SU-DHL-6 (cell line): ENCODE measurements at regions not wholly inside any gene's neighbourhood (a gene's known extent, or its start where the extent isn't known, plus 50 kb on each side); places are given as distances from the start of the nearest gene placed in this dataset.

Source experiments
- EZH2phosphoT487 ChIP-seq: fragments of 200-600 bp; sonication (generic), shearing (Covaris generic); conservative IDR thresholded peaks from 2 replicates; pipeline ENCODE4 v1.6.1; 2018; ENCODE audit warnings: mild to moderate bottlenecking, antibody characterized with exemption, low read length, moderate library complexity, mixed read lengths
- TF ChIP-seq, protein P1 (sequence below): fragments of 200-600 bp; sonication (generic); IDR thresholded peaks from one replicate; pipeline ENCODE4 v1.5.1; 2017; ENCODE audit warnings: antibody characterized with exemption, mild to moderate bottlenecking, low read length, moderate library complexity; ENCODE audit not compliant: insufficient read depth, poor library complexity, severe bottlenecking

DNA sequence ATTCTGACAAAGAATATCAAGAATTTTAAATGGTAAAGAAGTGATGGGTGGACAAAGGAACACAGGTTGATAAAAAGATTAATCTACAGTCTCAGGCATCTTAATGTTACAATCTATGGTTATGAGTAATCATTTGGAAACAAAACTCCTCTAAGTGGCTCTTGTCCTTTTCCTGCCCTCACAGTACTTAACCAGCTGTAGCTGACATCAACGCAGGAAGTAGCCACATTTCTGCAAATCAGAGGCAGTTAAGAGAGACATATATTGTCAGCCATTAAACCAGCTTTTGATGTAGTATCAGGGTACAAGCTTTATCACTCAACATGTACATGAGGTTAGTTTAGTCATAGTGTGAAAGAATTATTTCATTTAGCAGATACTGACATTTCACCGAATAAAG lies 244.6 kb downstream of the NR4A2 start:
- TF ChIP-seq, protein P1, sequence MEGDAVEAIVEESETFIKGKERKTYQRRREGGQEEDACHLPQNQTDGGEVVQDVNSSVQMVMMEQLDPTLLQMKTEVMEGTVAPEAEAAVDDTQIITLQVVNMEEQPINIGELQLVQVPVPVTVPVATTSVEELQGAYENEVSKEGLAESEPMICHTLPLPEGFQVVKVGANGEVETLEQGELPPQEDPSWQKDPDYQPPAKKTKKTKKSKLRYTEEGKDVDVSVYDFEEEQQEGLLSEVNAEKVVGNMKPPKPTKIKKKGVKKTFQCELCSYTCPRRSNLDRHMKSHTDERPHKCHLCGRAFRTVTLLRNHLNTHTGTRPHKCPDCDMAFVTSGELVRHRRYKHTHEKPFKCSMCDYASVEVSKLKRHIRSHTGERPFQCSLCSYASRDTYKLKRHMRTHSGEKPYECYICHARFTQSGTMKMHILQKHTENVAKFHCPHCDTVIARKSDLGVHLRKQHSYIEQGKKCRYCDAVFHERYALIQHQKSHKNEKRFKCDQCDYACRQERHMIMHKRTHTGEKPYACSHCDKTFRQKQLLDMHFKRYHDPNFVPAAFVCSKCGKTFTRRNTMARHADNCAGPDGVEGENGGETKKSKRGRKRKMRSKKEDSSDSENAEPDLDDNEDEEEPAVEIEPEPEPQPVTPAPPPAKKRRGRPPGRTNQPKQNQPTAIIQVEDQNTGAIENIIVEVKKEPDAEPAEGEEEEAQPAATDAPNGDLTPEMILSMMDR, result no peak
- TF ChIP-seq EZH2phosphoT487, result no peak
